ENCODE measurements at regions not wholly inside any gene's neighbourhood (a gene's known extent, or its start where the extent isn't known, plus 50 kb on each side); places are given as distances from the start of the nearest gene placed in this dataset.

DNA sequence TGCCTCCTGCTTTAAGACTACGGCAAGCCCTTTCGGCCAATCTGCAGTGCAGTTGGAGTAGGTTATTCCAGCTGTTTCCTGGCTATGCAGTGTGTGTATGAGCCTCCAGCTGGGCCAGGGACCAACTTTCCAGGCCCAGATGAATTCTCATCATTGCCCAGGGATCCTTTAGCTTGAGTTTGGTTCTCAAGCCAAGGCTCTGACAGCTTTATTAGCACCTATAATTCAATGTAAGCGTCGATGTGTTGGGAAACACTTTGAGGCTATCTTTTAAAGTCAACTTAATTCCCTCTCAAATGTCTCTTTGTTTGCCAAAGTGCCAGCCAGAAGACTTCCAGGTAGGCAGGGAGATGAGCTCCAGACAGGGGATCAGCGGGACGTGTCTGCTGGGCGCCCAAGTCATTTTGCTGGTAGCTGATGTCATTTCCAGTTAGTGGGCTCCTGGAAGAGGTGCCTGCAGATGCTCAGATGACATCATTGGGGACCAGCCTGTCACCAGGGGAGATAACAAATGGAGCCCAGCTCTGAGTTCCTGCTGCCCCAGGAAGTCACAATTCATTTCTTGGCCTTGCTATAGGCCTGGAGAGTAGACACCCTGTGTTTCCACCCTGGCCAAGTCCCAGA lies 520.4 kb downstream of the SOX6 start:
- H3K4me1 ChIP-seq (ENCODE audit: control insufficient read depth, insufficient read depth, low read length): no peaks in the 10 kb centered on the region
- H3K36me3 ChIP-seq (ENCODE audit: control insufficient read depth, insufficient read depth, low read length): no peaks in the 10 kb centered on the region
- TF ChIP-seq CTCF (IDR thresholded peaks at IDR 0.05): no peak
- TF ChIP-seq SIN3A (IDR thresholded peaks at IDR 0.05; ENCODE audit: borderline replicate concordance, insufficient read depth, low read depth, low read length): no peak
- TF ChIP-seq TCF7L2 (IDR thresholded peaks at IDR 0.05; ENCODE audit: low read depth, low read length): no peak
- TF ChIP-seq REST (IDR thresholded peaks at IDR 0.05; ENCODE audit: insufficient read depth in 1 of 2, low read depth in 2 of 2, low read length in 1 of 2): no peak
- no peak for TF ChIP-seq POLR2AphosphoS5 (IDR thresholded peaks at IDR 0.05; ENCODE audit: low read depth, low read length)
- intact Hi-C loops (cut with micrococcal nuclease; ENCODE audit: unreplicated experiment): no loop called here
- DNase-seq (ENCODE audit: low read depth, low spot score): no peak
- H3K27ac ChIP-seq (ENCODE audit: low read length): no peak overlapping the region
- ChIA-PET POLR2A (no interaction called here), CTCF (no interaction called here)
- ATAC-seq: no peak
- no TSS peak for BruUV-seq (replicated peaks)
- no peaks in the 10 kb centered on the region for H3K9me3 ChIP-seq (ENCODE audit: control insufficient read depth, insufficient read depth, low read depth, low read length)
- H3K27me3 ChIP-seq (ENCODE audit: control insufficient read depth, insufficient read depth, low read length): no peaks in the 10 kb centered on the region
- no peak overlapping the region for H3K4me3 ChIP-seq (ENCODE audit: low read depth in 2 of 2, low read length in 2 of 2)
- in situ Hi-C loops (cut with HindIII; ENCODE audit: low pct_unique_long_range_greater_than_20kb, low sequenced_read_pairs): no loop called here

DNA sequence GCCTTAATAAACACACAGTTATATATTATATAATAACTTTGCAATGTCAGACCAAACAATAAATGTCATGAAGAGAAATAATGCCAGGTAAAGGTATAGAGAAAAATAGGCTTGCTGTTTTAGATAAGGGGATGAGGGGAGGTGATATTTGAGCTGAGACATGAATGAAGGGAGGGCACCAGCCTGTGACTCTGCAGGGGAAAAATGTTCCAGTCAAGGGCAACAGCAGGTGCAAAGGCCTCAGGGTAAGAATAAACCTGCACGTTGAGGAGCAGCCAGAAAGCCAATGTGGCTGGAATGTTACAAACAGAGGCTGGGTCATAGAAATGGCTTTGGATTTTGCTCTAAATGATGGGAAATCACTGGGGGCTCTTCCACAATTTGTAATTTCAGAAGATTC lies 519.6 kb downstream of the SOX6 start:
- H3K27me3 ChIP-seq (ENCODE audit: control insufficient read depth, insufficient read depth, low read length): no peaks in the 10 kb centered on the region
- H3K36me3 ChIP-seq (ENCODE audit: control insufficient read depth, insufficient read depth, low read length): no peaks in the 10 kb centered on the region
- in situ Hi-C loops (cut with HindIII; ENCODE audit: low pct_unique_long_range_greater_than_20kb, low sequenced_read_pairs) (no loop called here), intact Hi-C loops (cut with micrococcal nuclease; ENCODE audit: unreplicated experiment) (no loop called here)
- POLR2A ChIA-PET: no interaction called here
- DNase-seq (ENCODE audit: low read depth, low spot score) (no peak), ATAC-seq (no peak)
- no TSS peak for BruUV-seq (replicated peaks)
- no peak overlapping the region for H3K27ac ChIP-seq (ENCODE audit: low read length)
- TF ChIP-seq REST (IDR thresholded peaks at IDR 0.05; ENCODE audit: insufficient read depth in 1 of 2, low read depth in 2 of 2, low read length in 1 of 2) (no peak), SIN3A (IDR thresholded peaks at IDR 0.05; ENCODE audit: borderline replicate concordance, insufficient read depth, low read depth, low read length) (no peak), POLR2AphosphoS5 (IDR thresholded peaks at IDR 0.05; ENCODE audit: low read depth, low read length) (no peak)
- H3K9me3 ChIP-seq (ENCODE audit: control insufficient read depth, insufficient read depth, low read depth, low read length): no peaks in the 10 kb centered on the region
- H3K4me1 ChIP-seq (ENCODE audit: control insufficient read depth, insufficient read depth, low read length): no peaks in the 10 kb centered on the region
- CTCF ChIA-PET: no interaction called here
- H3K4me3 ChIP-seq (ENCODE audit: low read depth in 2 of 2, low read length in 2 of 2): no peak overlapping the region

Measured in Panc1 (cell line).